Loucy (cell line): ENCODE measurements at regions not wholly inside any gene's neighbourhood (a gene's known extent, or its start where the extent isn't known, plus 50 kb on each side); places are given as distances from the start of the nearest gene placed in this dataset.

Experiments used
- CTCF ChIP-seq: fragments of 200-600 bp; sonication (generic); conservative IDR thresholded peaks from 2 replicates; pipeline ENCODE4 v1.5.1; 2014; ENCODE audit warnings: mild to moderate bottlenecking, antibody characterized with exemption, low read length
- EZH2phosphoT487 ChIP-seq: fragments of 200-600 bp; IDR thresholded peaks from 2 replicates; pipeline ENCODE4 v1.6.1; 2018; ENCODE audit warnings: antibody characterized with exemption, mild to moderate bottlenecking, moderate library complexity, borderline replicate concordance

- TF ChIP-seq CTCF (no peak), EZH2phosphoT487 (no peak)
These were observed 163.1 kb downstream of the RPIA start for GRCh38 chr2:88854528-88854927.
